ENCODE measurements at regions not wholly inside any gene's neighbourhood (a gene's known extent, or its start where the extent isn't known, plus 50 kb on each side); places are given as distances from the start of the nearest gene placed in this dataset.

DNA sequence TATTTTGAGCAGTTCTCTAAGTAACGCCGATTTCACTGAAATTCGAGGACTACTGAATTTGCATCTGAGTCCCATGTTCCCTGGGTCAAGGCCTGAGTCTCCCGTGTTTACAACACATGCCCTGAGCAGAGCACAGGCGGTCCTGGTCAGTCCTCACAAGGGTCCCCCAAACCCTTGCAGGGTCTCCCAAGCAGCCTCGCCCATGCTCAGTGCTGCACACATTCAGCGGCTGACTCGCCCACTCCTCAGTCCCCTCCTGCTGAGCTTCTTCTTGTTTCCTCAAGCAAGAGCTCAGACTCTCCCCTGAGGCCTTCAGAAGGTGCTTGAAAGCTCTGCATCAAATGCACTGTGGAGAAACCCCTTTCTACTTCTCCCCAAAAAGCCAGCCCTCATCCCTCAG is 114.6 kb downstream of the INHBB start:
- H3K36me3 ChIP-seq (ENCODE audit: control insufficient read depth in 2 of 2, insufficient read depth in 1 of 2, low read length in 2 of 2) = no peaks in the 10 kb centered on the region
- no peak for TF ChIP-seq ZNF623 (tag by site-specific recombination; IDR thresholded peaks at IDR 0.05)
- TF ChIP-seq ZNF530 (tag by site-specific recombination; IDR thresholded peaks at IDR 0.05; ENCODE audit: low read depth) = no peak
- TF ChIP-seq ZNF555 (tag by site-specific recombination; conservative IDR thresholded peaks at IDR 0.05) = no peak
- TF ChIP-seq, protein P1, sequence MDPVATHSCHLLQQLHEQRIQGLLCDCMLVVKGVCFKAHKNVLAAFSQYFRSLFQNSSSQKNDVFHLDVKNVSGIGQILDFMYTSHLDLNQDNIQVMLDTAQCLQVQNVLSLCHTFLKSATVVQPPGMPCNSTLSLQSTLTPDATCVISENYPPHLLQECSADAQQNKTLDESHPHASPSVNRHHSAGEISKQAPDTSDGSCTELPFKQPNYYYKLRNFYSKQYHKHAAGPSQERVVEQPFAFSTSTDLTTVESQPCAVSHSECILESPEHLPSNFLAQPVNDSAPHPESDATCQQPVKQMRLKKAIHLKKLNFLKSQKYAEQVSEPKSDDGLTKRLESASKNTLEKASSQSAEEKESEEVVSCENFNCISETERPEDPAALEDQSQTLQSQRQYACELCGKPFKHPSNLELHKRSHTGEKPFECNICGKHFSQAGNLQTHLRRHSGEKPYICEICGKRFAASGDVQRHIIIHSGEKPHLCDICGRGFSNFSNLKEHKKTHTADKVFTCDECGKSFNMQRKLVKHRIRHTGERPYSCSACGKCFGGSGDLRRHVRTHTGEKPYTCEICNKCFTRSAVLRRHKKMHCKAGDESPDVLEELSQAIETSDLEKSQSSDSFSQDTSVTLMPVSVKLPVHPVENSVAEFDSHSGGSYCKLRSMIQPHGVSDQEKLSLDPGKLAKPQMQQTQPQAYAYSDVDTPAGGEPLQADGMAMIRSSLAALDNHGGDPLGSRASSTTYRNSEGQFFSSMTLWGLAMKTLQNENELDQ (tag by site-specific recombination; IDR thresholded peaks at IDR 0.05; ENCODE audit: low read depth) = no peak
- no peak for TF ChIP-seq ZNF514 (tag by site-specific recombination; IDR thresholded peaks at IDR 0.05)
- no peak for TF ChIP-seq GFI1B (tag by site-specific recombination; IDR thresholded peaks at IDR 0.05)
- TF ChIP-seq, protein P2, sequence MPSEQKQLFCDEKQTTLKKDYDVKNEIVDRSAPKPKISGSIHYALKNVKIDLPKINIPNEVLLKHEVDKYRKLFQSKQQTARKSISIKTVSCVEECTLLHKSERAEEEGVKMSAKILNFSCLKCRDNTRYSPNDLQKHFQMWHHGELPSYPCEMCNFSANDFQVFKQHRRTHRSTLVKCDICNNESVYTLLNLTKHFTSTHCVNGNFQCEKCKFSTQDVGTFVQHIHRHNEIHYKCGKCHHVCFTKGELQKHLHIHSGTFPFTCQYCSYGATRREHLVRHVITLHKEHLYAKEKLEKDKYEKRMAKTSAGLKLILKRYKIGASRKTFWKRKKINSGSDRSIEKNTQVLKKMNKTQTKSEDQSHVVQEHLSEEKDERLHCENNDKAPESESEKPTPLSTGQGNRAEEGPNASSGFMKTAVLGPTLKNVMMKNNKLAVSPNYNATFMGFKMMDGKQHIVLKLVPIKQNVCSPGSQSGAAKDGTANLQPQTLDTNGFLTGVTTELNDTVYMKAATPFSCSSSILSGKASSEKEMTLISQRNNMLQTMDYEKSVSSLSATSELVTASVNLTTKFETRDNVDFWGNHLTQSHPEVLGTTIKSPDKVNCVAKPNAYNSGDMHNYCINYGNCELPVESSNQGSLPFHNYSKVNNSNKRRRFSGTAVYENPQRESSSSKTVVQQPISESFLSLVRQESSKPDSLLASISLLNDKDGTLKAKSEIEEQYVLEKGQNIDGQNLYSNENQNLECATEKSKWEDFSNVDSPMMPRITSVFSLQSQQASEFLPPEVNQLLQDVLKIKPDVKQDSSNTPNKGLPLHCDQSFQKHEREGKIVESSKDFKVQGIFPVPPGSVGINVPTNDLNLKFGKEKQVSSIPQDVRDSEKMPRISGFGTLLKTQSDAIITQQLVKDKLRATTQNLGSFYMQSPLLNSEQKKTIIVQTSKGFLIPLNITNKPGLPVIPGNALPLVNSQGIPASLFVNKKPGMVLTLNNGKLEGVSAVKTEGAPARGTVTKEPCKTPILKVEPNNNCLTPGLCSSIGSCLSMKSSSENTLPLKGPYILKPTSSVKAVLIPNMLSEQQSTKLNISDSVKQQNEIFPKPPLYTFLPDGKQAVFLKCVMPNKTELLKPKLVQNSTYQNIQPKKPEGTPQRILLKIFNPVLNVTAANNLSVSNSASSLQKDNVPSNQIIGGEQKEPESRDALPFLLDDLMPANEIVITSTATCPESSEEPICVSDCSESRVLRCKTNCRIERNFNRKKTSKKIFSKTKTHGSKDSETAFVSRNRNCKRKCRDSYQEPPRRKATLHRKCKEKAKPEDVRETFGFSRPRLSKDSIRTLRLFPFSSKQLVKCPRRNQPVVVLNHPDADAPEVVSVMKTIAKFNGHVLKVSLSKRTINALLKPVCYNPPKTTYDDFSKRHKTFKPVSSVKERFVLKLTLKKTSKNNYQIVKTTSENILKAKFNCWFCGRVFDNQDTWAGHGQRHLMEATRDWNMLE (tag by site-specific recombination; conservative IDR thresholded peaks at IDR 0.05; ENCODE audit: low read depth) = no peak
- TF ChIP-seq ZNF48 (tag by site-specific recombination; IDR thresholded peaks at IDR 0.05) = no peak
- no peak for TF ChIP-seq ZNF544 (tag by site-specific recombination; IDR thresholded peaks at IDR 0.05)
- POLR2A ChIA-PET = no interaction called here
- no peaks in the 10 kb centered on the region for H3K9me3 ChIP-seq (ENCODE audit: control insufficient read depth, insufficient read depth, low read depth, low read length)
- CTCF ChIA-PET = no interaction called here
- no peaks in the 10 kb centered on the region for H3K4me1 ChIP-seq (ENCODE audit: control insufficient read depth, insufficient read depth, low read length)
- no peak overlapping the region for H3K4me3 ChIP-seq (ENCODE audit: low read depth, low read length)
- H3K27ac ChIP-seq (ENCODE audit: extremely low read depth, low read depth, low read length) = no peak overlapping the region

DNA sequence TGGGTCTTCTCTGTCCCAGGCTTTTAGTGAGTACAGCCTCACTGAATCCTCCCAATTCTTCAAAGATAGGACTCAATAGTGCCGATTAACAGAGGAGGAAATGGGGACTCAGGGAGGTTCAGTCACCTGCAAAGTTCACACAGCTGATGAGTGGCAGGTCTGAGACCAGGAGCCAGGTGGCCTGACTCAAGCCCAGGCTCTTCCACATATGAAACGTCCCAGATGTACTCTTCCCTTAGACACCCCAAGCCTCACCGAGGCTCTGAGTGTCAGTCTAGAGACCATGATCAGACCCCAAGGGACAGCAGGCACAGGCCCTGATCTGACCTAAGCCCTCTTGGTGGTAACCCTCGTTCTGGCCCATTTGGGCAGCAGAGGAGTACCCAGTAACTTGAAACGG is 115.2 kb downstream of the INHBB start:
- H3K36me3 ChIP-seq (ENCODE audit: control insufficient read depth in 2 of 2, insufficient read depth in 1 of 2, low read length in 2 of 2) = no peaks in the 10 kb centered on the region
- TF ChIP-seq ZNF658 (tag by site-specific recombination; IDR thresholded peaks at IDR 0.05) (no peak), KLF1 (tag by site-specific recombination; IDR thresholded peaks at IDR 0.05) (no peak), ZNF335 (tag by site-specific recombination; conservative IDR thresholded peaks at IDR 0.05) (no peak), ZFP69B (tag by site-specific recombination; IDR thresholded peaks at IDR 0.05) (no peak), ZNF473 (tag by site-specific recombination; IDR thresholded peaks at IDR 0.05) (no peak), KLF16 (tag by site-specific recombination; IDR thresholded peaks at IDR 0.05) (no peak), ZNF274 (IDR thresholded peaks at IDR 0.05; ENCODE audit: low read length) (no peak), ZNF274 (tag by site-specific recombination; IDR thresholded peaks at IDR 0.05; ENCODE audit: borderline replicate concordance) (no peak), KLF9 (tag by site-specific recombination; IDR thresholded peaks at IDR 0.05; ENCODE audit: low read depth) (no peak), ZNF677 (tag by site-specific recombination; IDR thresholded peaks at IDR 0.05) (no peak), ZIC2 (tag by site-specific recombination; IDR thresholded peaks at IDR 0.05) (no peak)
- TF ChIP-seq, protein P3, sequence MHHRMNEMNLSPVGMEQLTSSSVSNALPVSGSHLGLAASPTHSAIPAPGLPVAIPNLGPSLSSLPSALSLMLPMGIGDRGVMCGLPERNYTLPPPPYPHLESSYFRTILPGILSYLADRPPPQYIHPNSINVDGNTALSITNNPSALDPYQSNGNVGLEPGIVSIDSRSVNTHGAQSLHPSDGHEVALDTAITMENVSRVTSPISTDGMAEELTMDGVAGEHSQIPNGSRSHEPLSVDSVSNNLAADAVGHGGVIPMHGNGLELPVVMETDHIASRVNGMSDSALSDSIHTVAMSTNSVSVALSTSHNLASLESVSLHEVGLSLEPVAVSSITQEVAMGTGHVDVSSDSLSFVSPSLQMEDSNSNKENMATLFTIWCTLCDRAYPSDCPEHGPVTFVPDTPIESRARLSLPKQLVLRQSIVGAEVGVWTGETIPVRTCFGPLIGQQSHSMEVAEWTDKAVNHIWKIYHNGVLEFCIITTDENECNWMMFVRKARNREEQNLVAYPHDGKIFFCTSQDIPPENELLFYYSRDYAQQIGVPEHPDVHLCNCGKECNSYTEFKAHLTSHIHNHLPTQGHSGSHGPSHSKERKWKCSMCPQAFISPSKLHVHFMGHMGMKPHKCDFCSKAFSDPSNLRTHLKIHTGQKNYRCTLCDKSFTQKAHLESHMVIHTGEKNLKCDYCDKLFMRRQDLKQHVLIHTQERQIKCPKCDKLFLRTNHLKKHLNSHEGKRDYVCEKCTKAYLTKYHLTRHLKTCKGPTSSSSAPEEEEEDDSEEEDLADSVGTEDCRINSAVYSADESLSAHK (tag by site-specific recombination; IDR thresholded peaks at IDR 0.05) = no peak
- TF ChIP-seq, protein P4, sequence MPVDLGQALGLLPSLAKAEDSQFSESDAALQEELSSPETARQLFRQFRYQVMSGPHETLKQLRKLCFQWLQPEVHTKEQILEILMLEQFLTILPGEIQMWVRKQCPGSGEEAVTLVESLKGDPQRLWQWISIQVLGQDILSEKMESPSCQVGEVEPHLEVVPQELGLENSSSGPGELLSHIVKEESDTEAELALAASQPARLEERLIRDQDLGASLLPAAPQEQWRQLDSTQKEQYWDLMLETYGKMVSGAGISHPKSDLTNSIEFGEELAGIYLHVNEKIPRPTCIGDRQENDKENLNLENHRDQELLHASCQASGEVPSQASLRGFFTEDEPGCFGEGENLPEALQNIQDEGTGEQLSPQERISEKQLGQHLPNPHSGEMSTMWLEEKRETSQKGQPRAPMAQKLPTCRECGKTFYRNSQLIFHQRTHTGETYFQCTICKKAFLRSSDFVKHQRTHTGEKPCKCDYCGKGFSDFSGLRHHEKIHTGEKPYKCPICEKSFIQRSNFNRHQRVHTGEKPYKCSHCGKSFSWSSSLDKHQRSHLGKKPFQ (tag by site-specific recombination; IDR thresholded peaks at IDR 0.05) = no peak
- CTCF ChIA-PET = interaction anchor here (0.9 kb wide), 1 partner anchor 86 kb away, joined by 4 read pairs; no protein-coding TSS in a partner anchor
- no peak overlapping the region for H3K27ac ChIP-seq (ENCODE audit: extremely low read depth, low read depth, low read length)
- POLR2A ChIA-PET = no interaction called here
- H3K4me1 ChIP-seq (ENCODE audit: control insufficient read depth, insufficient read depth, low read length) = no peaks in the 10 kb centered on the region
- no peaks in the 10 kb centered on the region for H3K9me3 ChIP-seq (ENCODE audit: control insufficient read depth, insufficient read depth, low read depth, low read length)
- no peak overlapping the region for H3K4me3 ChIP-seq (ENCODE audit: low read depth, low read length)
